NCI-H774 (cell line): ENCODE measurements at regions not wholly inside any gene's neighbourhood (a gene's known extent, or its start where the extent isn't known, plus 50 kb on each side); places are given as distances from the start of the nearest gene placed in this dataset.
"Not testable (repeated sequence)": the region's sequence is repeated elsewhere in the genome, so short reads cannot be mapped to it uniquely, and the experiment has no call there.

Experiments used
- DNase-seq: peaks from one replicate; lab custom pipeline; 2025; lab: John Stamatoyannopoulos, UW

GRCh38 chr4:171002246-171002645 is 811.0 kb upstream of the GALNTL6 start:
- no peak for DNase-seq

- no peak for DNase-seq
Measured at GRCh38 chr4:170990989-170991589, 822.1 kb upstream of the GALNTL6 start.

- DNase-seq: no peak
Measured at GRCh38 chr4:170988446-170988845, 824.8 kb upstream of the GALNTL6 start.

GRCh38 chr4:170979736-170980135 is 833.5 kb upstream of the GALNTL6 start:
- DNase-seq: no peak

GRCh38 chr4:170978990-170979389 is 834.2 kb upstream of the GALNTL6 start:
- no peak for DNase-seq

- DNase-seq: no peak
Measured at GRCh38 chr4:170949084-170949483, 859.3 kb upstream of the AADAT start.

- DNase-seq: no peak
Measured at GRCh38 chr4:170940043-170940724, 850.4 kb upstream of the AADAT start.

- no peak for DNase-seq
Measured at GRCh38 chr4:170938588-170938987, 848.8 kb upstream of the AADAT start.

GRCh38 chr4:170931321-170931720 is 841.6 kb upstream of the AADAT start:
- DNase-seq: no peak

- DNase-seq: no peak
Measured at GRCh38 chr4:170888660-170889059, 798.9 kb upstream of the AADAT start.

- DNase-seq: no peak
Measured at GRCh38 chr4:170887396-170887795, 797.6 kb upstream of the AADAT start.

GRCh38 chr4:170884969-170885570 is 795.3 kb upstream of the AADAT start:
- no peak for DNase-seq

- not testable (repeated sequence) for DNase-seq
Measured at GRCh38 chr4:170881646-170882045, 791.9 kb upstream of the AADAT start.

GRCh38 chr4:170875868-170876267 is 786.1 kb upstream of the AADAT start:
- no peak for DNase-seq

- peak; percentile 3 for DNase-seq
Measured at GRCh38 chr4:170872794-170873193, 783.0 kb upstream of the AADAT start.

GRCh38 chr4:170868170-170868569 is 778.4 kb upstream of the AADAT start:
- DNase-seq: no peak

GRCh38 chr4:170854097-170854496 is 764.3 kb upstream of the AADAT start:
- DNase-seq: no peak

GRCh38 chr4:170853422-170854021 is 763.8 kb upstream of the AADAT start:
- DNase-seq: no peak

- no peak for DNase-seq
Measured at GRCh38 chr4:170849969-170850368, 760.2 kb upstream of the AADAT start.

- DNase-seq: no peak
Measured at GRCh38 chr4:170827562-170828274, 738.0 kb upstream of the AADAT start.

- DNase-seq: no peak
Measured at GRCh38 chr4:170818786-170819185, 729.0 kb upstream of the AADAT start.

GRCh38 chr4:170805352-170805751 is 715.6 kb upstream of the AADAT start:
- no peak for DNase-seq
